ENCODE measurements at regions not wholly inside any gene's neighbourhood (a gene's known extent, or its start where the extent isn't known, plus 50 kb on each side); places are given as distances from the start of the nearest gene placed in this dataset.

DNA sequence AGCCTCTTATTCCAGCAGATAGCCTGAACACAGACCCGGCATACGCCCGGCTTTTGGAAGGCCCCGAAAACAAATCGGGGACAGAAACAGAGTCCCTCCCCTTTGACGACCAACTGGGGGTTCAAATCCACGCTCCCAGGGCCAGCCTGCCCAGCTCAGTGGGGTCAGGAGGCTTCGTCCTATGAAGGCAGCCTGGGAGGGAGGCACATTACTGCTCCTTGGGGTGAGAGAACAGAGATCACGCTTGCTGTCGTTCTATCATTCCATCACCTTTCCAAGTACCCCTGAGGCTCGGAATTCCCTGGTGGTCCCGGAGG lies 208.8 kb upstream of the SALL3 start:
- H3K4ac ChIP-seq (ENCODE audit: low read length): no peak overlapping the region
- no CpG with 5 or more reads among the region's 12 CpGs for WGBS, 2 donors (ENCODE audit: extremely low coverage in 2 of 2, insufficient read length in 2 of 2, insufficient replicate concordance in 1 of 2)
- no peak overlapping the region for H4K8ac ChIP-seq (ENCODE audit: low read depth, low read length)
- no peak for DNase-seq (ENCODE audit: low spot score)
- peaks cover 0 to 35% (median 0%) of the 10 kb centered on the region in 3 experiments for H3K27me3 ChIP-seq (ENCODE audit: control insufficient read depth in 3 of 3, insufficient read depth in 3 of 3, low read depth in 1 of 3, low read length in 3 of 3)
- no peak overlapping the region for H3K9ac ChIP-seq (ENCODE audit: low read depth, low read length, poor library complexity)
- H3K4me1 ChIP-seq (ENCODE audit: control insufficient read depth in 2 of 2, insufficient read depth in 1 of 2, low read depth in 1 of 2, low read length in 2 of 2): peaks cover 0 to 2% of the 10 kb centered on the region in 2 donors
- H3K27ac ChIP-seq (replicated peaks; ENCODE audit: low read length): no peak overlapping the region
- no peak overlapping the region for H3K23ac ChIP-seq (ENCODE audit: low read depth, low read length, poor library complexity)
- no peak overlapping the region for H4K91ac ChIP-seq (ENCODE audit: low read depth, low read length, poor library complexity)
- no peak overlapping the region for H3K4me3 ChIP-seq (ENCODE audit: low read length in 2 of 2)
- no peak overlapping the region for H3K14ac ChIP-seq (ENCODE audit: low read length)
- H2BK120ac ChIP-seq (ENCODE audit: low read depth, low read length): no peak overlapping the region
- H3K79me1 ChIP-seq (ENCODE audit: low read depth, low read length): peaks cover 2% of the 10 kb centered on the region
- no peak overlapping the region for H3K4me2 ChIP-seq (ENCODE audit: insufficient read depth, low read length, poor library complexity, severe bottlenecking)
- H3K9me3 ChIP-seq (replicated peaks in 1 of 2; ENCODE audit: control insufficient read depth in 2 of 2, insufficient read depth in 1 of 2, low read depth in 1 of 2, low read length in 2 of 2): no peaks in the 10 kb centered on the region
- H2AFZ ChIP-seq (ENCODE audit: low read length): no peak overlapping the region
- H2BK15ac ChIP-seq (ENCODE audit: low read length): no peak overlapping the region
- peak overlapping the region; percentile 8 for H2AK5ac ChIP-seq (ENCODE audit: low read depth, low read length)
- H3K36me3 ChIP-seq (replicated peaks in 1 of 2; ENCODE audit: control insufficient read depth in 2 of 2, insufficient read depth in 2 of 2, low read length in 2 of 2): no peaks in the 10 kb centered on the region
- H2BK5ac ChIP-seq (ENCODE audit: low read length): no peak overlapping the region
- no peak overlapping the region for H2BK12ac ChIP-seq (ENCODE audit: low read length)
- H3K18ac ChIP-seq (ENCODE audit: low read length): peak overlapping the region; percentile 18

- no peaks in the 10 kb centered on the region for H3K9me3 ChIP-seq (replicated peaks in 1 of 2; ENCODE audit: control insufficient read depth in 2 of 2, insufficient read depth in 1 of 2, low read depth in 1 of 2, low read length in 2 of 2)
- no peaks in the 10 kb centered on the region for H3K36me3 ChIP-seq (replicated peaks in 1 of 2; ENCODE audit: control insufficient read depth in 2 of 2, insufficient read depth in 2 of 2, low read length in 2 of 2)
- H2BK120ac ChIP-seq (ENCODE audit: low read depth, low read length): no peak overlapping the region
- DNase-seq (ENCODE audit: low spot score): no peak
- peak overlapping the region; percentile 40 for H2BK5ac ChIP-seq (ENCODE audit: low read length)
- no peak overlapping the region for H3K23ac ChIP-seq (ENCODE audit: low read depth, low read length, poor library complexity)
- H3K4me1 ChIP-seq (ENCODE audit: control insufficient read depth in 2 of 2, insufficient read depth in 1 of 2, low read depth in 1 of 2, low read length in 2 of 2): peaks cover 0 to 2% of the 10 kb centered on the region in 2 donors
- H3K9ac ChIP-seq (ENCODE audit: low read depth, low read length, poor library complexity): no peak overlapping the region
- no peak overlapping the region for H3K18ac ChIP-seq (ENCODE audit: low read length)
- peak overlapping the region; percentile 23 for H4K8ac ChIP-seq (ENCODE audit: low read depth, low read length)
- H3K27ac ChIP-seq (replicated peaks; ENCODE audit: low read length): no peak overlapping the region
- peak overlapping the region; percentile 58 for H2AK5ac ChIP-seq (ENCODE audit: low read depth, low read length)
- H2BK12ac ChIP-seq (ENCODE audit: low read length): no peak overlapping the region
- H2AFZ ChIP-seq (ENCODE audit: low read length): no peak overlapping the region
- peak overlapping the region; percentile 38 for H4K91ac ChIP-seq (ENCODE audit: low read depth, low read length, poor library complexity)
- no peak overlapping the region for H3K4me3 ChIP-seq (ENCODE audit: low read length in 2 of 2)
- WGBS, 2 donors (ENCODE audit: extremely low coverage in 2 of 2, insufficient read length in 2 of 2, insufficient replicate concordance in 1 of 2): no CpG with 5 or more reads among the region's 22 CpGs
- H3K27me3 ChIP-seq (ENCODE audit: control insufficient read depth in 3 of 3, insufficient read depth in 3 of 3, low read depth in 1 of 3, low read length in 3 of 3): peaks cover 0 to 33% (median 0%) of the 10 kb centered on the region in 3 experiments
- H3K79me1 ChIP-seq (ENCODE audit: low read depth, low read length): peaks cover 2% of the 10 kb centered on the region
- H2BK15ac ChIP-seq (ENCODE audit: low read length): no peak overlapping the region
- H3K4me2 ChIP-seq (ENCODE audit: insufficient read depth, low read length, poor library complexity, severe bottlenecking): no peak overlapping the region
- H3K4ac ChIP-seq (ENCODE audit: low read length): no peak overlapping the region
- H3K14ac ChIP-seq (ENCODE audit: low read length): no peak overlapping the region
Observed at GRCh38 chr18:78771496-78772359, 207.9 kb upstream of the SALL3 start.

DNA sequence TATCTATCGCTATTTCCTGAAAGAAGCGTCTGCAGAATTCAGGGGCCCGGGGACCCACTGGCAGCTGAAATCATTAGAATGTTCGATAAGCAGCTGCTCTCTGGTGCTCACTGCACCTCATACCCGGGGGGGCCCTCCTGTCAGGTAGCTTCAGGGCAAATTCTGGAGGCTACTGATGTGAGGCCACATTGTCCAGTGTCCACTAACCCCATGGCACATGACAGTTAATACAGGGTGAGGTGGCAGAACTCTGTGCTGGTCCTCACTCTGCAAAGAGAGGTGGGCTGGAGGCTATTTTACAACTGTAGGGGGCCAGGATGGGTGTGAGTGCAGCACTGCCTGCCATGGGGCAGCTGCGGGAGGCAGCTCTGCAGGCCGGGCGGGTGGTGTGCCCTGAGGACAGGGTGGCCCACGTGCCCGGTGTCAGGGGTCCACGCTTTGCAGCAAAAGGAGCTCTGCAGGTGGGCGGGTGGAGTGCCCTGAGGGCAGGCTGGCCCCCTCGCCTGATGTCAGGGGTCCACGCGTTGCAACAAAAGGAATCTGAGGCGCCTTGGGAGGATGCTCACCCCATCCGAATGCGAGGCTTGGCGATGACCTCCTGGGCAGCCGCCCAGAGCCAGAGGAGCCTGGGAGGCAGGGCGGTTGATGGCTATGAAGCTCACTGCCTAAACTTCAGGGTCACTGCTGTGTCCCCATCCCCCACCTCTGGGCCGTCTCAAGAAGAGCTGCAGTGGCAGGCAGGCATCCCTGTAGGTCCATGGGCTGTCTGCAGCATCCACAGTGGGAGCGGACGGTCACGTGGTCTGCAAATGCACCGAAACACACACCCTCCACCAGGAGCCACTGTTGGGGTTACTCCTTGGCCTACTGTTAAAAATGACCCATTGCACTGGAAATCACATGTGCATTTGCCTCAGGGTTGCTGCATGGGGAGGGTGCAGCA lies 207.0 kb upstream of the SALL3 start:
- WGBS, 2 donors (ENCODE audit: extremely low coverage in 2 of 2, insufficient read length in 2 of 2, insufficient replicate concordance in 1 of 2): no CpG with 5 or more reads among the region's 26 CpGs

More for the DNA sequence above, 207.0 kb upstream of the SALL3 start:
- H2AK5ac ChIP-seq (ENCODE audit: low read depth, low read length): no peak overlapping the region
- H3K4me3 ChIP-seq (ENCODE audit: low read length in 2 of 2): peak overlapping the region in 1 of 2 donors; percentile 37
- no peak overlapping the region for H2BK5ac ChIP-seq (ENCODE audit: low read length)
- no peak overlapping the region for H2AFZ ChIP-seq (ENCODE audit: low read length)
- H3K9me3 ChIP-seq (replicated peaks in 1 of 2; ENCODE audit: control insufficient read depth in 2 of 2, insufficient read depth in 1 of 2, low read depth in 1 of 2, low read length in 2 of 2): no peaks in the 10 kb centered on the region
- DNase-seq (ENCODE audit: low spot score): no peak
- no peak overlapping the region for H2BK120ac ChIP-seq (ENCODE audit: low read depth, low read length)
- no peak overlapping the region for H3K4ac ChIP-seq (ENCODE audit: low read length)
- no peak overlapping the region for H3K4me2 ChIP-seq (ENCODE audit: insufficient read depth, low read length, poor library complexity, severe bottlenecking)
- no peak overlapping the region for H3K23ac ChIP-seq (ENCODE audit: low read depth, low read length, poor library complexity)
- peak overlapping the region; percentile 44 for H3K9ac ChIP-seq (ENCODE audit: low read depth, low read length, poor library complexity)
- H2BK15ac ChIP-seq (ENCODE audit: low read length): no peak overlapping the region
- no peak overlapping the region for H3K27ac ChIP-seq (replicated peaks; ENCODE audit: low read length)
- H3K18ac ChIP-seq (ENCODE audit: low read length): peak overlapping the region; percentile 60
- peaks cover 2% of the 10 kb centered on the region for H3K79me1 ChIP-seq (ENCODE audit: low read depth, low read length)
- no peak overlapping the region for H4K91ac ChIP-seq (ENCODE audit: low read depth, low read length, poor library complexity)
- no peak overlapping the region for H3K14ac ChIP-seq (ENCODE audit: low read length)
- no peaks in the 10 kb centered on the region for H3K36me3 ChIP-seq (replicated peaks in 1 of 2; ENCODE audit: control insufficient read depth in 2 of 2, insufficient read depth in 2 of 2, low read length in 2 of 2)
- no peak overlapping the region for H2BK12ac ChIP-seq (ENCODE audit: low read length)
- H3K27me3 ChIP-seq (ENCODE audit: control insufficient read depth in 3 of 3, insufficient read depth in 3 of 3, low read depth in 1 of 3, low read length in 3 of 3): peaks cover 0 to 24% (median 0%) of the 10 kb centered on the region in 3 experiments
- H4K8ac ChIP-seq (ENCODE audit: low read depth, low read length): no peak overlapping the region
- peaks cover 0 to 2% of the 10 kb centered on the region in 2 donors for H3K4me1 ChIP-seq (ENCODE audit: control insufficient read depth in 2 of 2, insufficient read depth in 1 of 2, low read depth in 1 of 2, low read length in 2 of 2)

All from neuronal stem cell (in vitro differentiated cells).